OCI-LY1 (cell line): ENCODE measurements at regions not wholly inside any gene's neighbourhood (a gene's known extent, or its start where the extent isn't known, plus 50 kb on each side); places are given as distances from the start of the nearest gene placed in this dataset.

Experiments
- H2AFZ ChIP-seq: fragments of 200-600 bp; sonication (generic), shearing (Covaris generic); 2 replicates; pipeline ENCODE4 v1.6.0; 2014; ENCODE audit warnings: antibody characterized with exemption, mild to moderate bottlenecking, low read length
- H3F3A ChIP-seq: fragments of 200-600 bp; sonication (generic), shearing (Covaris generic); 2 replicates; pipeline ENCODE4 v1.6.0; 2014; ENCODE audit warnings: mild to moderate bottlenecking, antibody characterized with exemption, low read length, moderate library complexity; ENCODE audit not compliant: insufficient read depth
- H3K27ac ChIP-seq: fragments of 200-600 bp; sonication (generic); 2 replicates; pipeline ENCODE4 v1.5.1; 2014; ENCODE audit warnings: low read length, mixed run types, mild to moderate bottlenecking, low read depth; ENCODE audit not compliant: poor library complexity, severe bottlenecking
- H3K27me3 ChIP-seq: fragments of 200-600 bp; sonication (generic); 2 replicates; pipeline ENCODE4 v1.6.0; 2014; ENCODE audit warnings: antibody characterized with exemption, mild to moderate bottlenecking, low read length, moderate library complexity; ENCODE audit not compliant: insufficient read depth
- H3K36me3 ChIP-seq: fragments of 200-600 bp; sonication (generic); 2 replicates; pipeline ENCODE4 v1.6.1; 2014; ENCODE audit warnings: mild to moderate bottlenecking, antibody characterized with exemption, low read length, moderate library complexity, mixed read lengths; ENCODE audit not compliant: insufficient read depth
- H3K4me1 ChIP-seq: fragments of 200-600 bp; sonication (generic); 2 replicates; pipeline ENCODE4 v1.5.1; 2014; ENCODE audit warnings: mild to moderate bottlenecking, low read length, moderate library complexity; ENCODE audit not compliant: insufficient read depth, severe bottlenecking
- H3K4me2 ChIP-seq: fragments of 200-600 bp; sonication (generic), shearing (Covaris generic); 2 replicates; pipeline ENCODE4 v1.6.1; 2014; ENCODE audit warnings: low read length
- H3K4me3 ChIP-seq: fragments of 200-600 bp; sonication (generic); 2 replicates; pipeline ENCODE4 v1.5.1; 2014; ENCODE audit warnings: low read length, low read depth, mild to moderate bottlenecking, mixed read lengths; ENCODE audit not compliant: poor library complexity, severe bottlenecking
- H3K79me2 ChIP-seq: fragments of 200-600 bp; shearing (Covaris generic); 2 replicates; pipeline ENCODE4 v1.6.1; 2016; ENCODE audit warnings: mixed run types, low read length, mixed read lengths; ENCODE audit not compliant: insufficient read depth
- H3K9ac ChIP-seq: fragments of 200-600 bp; sonication (generic), shearing (Covaris generic); 2 replicates; pipeline ENCODE4 v1.6.1; 2014; ENCODE audit warnings: mild to moderate bottlenecking, low read length, mixed read lengths
- H3K9me2 ChIP-seq: fragments of 200-600 bp; sonication (generic), shearing (Covaris generic); 2 replicates; pipeline ENCODE4 v1.6.1; 2014; ENCODE audit warnings: low read depth, mild to moderate bottlenecking, low read length, mixed read lengths
- H3K9me3 ChIP-seq: fragments of 200-600 bp; shearing (Covaris generic); 2 replicates; pipeline ENCODE4 v1.6.1; 2014; ENCODE audit warnings: low read length, mixed read lengths
- H4K20me1 ChIP-seq: fragments of 200-600 bp; sonication (generic), shearing (Covaris generic); 2 replicates; pipeline ENCODE4 v1.6.0; 2016; ENCODE audit warnings: mild to moderate bottlenecking, low read length; ENCODE audit not compliant: insufficient read depth
- EZH2 ChIP-seq: fragments of 200-600 bp; sonication (generic), shearing (Covaris generic); IDR thresholded peaks from 2 replicates; pipeline ENCODE4 v1.8.0; 2017; ENCODE audit warnings: borderline replicate concordance, mixed run types, mild to moderate bottlenecking, antibody characterized with exemption, low read length, moderate library complexity, mixed read lengths
- TF ChIP-seq, protein P1 (sequence below): fragments of 200-600 bp; sonication (generic), shearing (Covaris generic); IDR thresholded peaks from 2 replicates; pipeline ENCODE4 v1.5.1; 2017; ENCODE audit warnings: mild to moderate bottlenecking, antibody characterized with exemption, low read length, moderate library complexity, mixed read lengths

DNA sequence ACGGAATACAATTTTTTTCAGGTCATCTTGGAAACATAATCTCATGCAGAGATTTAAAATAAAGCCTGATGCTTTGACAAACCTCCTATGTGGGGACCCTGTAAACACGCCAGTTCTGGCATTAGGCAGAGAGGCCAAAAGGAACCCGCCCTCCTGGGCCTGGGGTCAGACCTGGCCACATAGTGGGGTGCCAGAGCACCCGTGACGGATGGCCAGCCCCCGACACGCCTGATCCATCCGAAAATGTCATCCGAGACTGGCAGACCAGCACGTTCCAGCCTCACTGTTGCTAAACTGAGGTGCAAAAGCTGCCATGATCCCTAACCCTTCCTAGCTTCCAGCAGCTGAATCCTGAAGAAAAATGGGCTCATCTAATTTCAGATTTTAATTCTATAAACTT is 222.6 kb upstream of the SALL3 start:
- TF ChIP-seq, protein P1, sequence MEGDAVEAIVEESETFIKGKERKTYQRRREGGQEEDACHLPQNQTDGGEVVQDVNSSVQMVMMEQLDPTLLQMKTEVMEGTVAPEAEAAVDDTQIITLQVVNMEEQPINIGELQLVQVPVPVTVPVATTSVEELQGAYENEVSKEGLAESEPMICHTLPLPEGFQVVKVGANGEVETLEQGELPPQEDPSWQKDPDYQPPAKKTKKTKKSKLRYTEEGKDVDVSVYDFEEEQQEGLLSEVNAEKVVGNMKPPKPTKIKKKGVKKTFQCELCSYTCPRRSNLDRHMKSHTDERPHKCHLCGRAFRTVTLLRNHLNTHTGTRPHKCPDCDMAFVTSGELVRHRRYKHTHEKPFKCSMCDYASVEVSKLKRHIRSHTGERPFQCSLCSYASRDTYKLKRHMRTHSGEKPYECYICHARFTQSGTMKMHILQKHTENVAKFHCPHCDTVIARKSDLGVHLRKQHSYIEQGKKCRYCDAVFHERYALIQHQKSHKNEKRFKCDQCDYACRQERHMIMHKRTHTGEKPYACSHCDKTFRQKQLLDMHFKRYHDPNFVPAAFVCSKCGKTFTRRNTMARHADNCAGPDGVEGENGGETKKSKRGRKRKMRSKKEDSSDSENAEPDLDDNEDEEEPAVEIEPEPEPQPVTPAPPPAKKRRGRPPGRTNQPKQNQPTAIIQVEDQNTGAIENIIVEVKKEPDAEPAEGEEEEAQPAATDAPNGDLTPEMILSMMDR = no peak
- no peak for TF ChIP-seq EZH2
- Histone ChIP-seq H3K4me1 (no peaks in the 10 kb centered on the region), H3K36me3 (no peaks in the 10 kb centered on the region), H2AFZ (no peak overlapping the region), H3F3A (no peaks in the 10 kb centered on the region), H4K20me1 (no peaks in the 10 kb centered on the region), H3K9me2 (no peaks in the 10 kb centered on the region), H3K9ac (no peak overlapping the region), H3K4me2 (no peak overlapping the region), H3K27ac (no peak overlapping the region), H3K9me3 (no peaks in the 10 kb centered on the region), H3K4me3 (no peak overlapping the region), H3K79me2 (no peaks in the 10 kb centered on the region), H3K27me3 (no peaks in the 10 kb centered on the region)

DNA sequence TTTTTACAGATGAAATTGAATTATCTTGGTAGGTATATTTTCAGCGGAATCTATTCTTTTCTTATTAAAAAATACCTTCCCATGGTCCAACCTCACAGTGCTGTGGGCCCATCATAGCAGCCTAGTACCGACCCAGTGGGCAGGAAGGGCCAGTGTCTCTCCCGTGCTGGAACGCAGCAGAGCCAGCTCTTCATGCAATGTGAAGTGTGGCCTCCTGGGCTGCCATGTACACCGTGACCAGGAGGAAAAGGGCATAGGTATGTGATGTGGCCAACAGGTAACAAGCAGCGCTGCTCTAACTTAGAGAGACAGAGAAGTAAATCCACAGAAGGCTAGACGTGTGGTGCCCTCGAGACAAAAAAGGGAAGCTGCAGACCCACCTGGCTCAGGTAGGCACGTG is 221.1 kb upstream of the SALL3 start:
- no peaks in the 10 kb centered on the region for H3K27me3 ChIP-seq
- no peak overlapping the region for H3K9ac ChIP-seq
- no peak overlapping the region for H3K27ac ChIP-seq
- no peaks in the 10 kb centered on the region for H3K4me1 ChIP-seq
- H3K4me2 ChIP-seq = no peak overlapping the region
- H3K9me2 ChIP-seq = no peaks in the 10 kb centered on the region
- no peak overlapping the region for H3K4me3 ChIP-seq
- no peaks in the 10 kb centered on the region for H3K9me3 ChIP-seq
- TF ChIP-seq EZH2 = no peak
- TF ChIP-seq, protein P1 = no peak
- no peaks in the 10 kb centered on the region for H3K36me3 ChIP-seq
- no peaks in the 10 kb centered on the region for H4K20me1 ChIP-seq
- H2AFZ ChIP-seq = no peak overlapping the region
- H3K79me2 ChIP-seq = no peaks in the 10 kb centered on the region
- H3F3A ChIP-seq = no peaks in the 10 kb centered on the region

DNA sequence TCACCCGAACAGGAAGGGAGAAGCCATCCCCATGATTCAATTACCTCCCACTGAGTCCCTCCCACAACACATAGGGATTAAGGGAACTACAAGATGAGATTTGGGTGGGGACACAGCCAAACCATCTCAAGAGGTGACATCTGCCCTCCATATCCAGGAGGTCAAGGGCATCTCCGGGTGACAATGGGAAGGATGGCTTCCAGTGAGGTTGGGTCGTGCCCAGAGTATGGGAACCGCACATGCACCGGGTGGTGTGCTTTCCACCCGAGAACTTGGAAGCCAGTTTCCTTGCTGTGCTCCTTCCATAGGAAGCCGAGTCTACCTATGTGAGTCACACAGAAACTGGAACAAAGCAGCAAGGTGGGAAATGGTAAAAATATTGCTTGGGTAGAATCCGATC is 216.9 kb upstream of the SALL3 start:
- no peaks in the 10 kb centered on the region for H3K4me1 ChIP-seq
- no peaks in the 10 kb centered on the region for H3F3A ChIP-seq
- H3K4me2 ChIP-seq = no peak overlapping the region
- H3K9me2 ChIP-seq = no peaks in the 10 kb centered on the region
- H3K27me3 ChIP-seq = no peaks in the 10 kb centered on the region
- H3K9me3 ChIP-seq = no peaks in the 10 kb centered on the region
- H4K20me1 ChIP-seq = no peaks in the 10 kb centered on the region
- TF ChIP-seq EZH2 = no peak
- TF ChIP-seq, protein P1 = no peak
- no peak overlapping the region for H3K4me3 ChIP-seq
- H3K79me2 ChIP-seq = no peaks in the 10 kb centered on the region
- H2AFZ ChIP-seq = no peak overlapping the region
- H3K36me3 ChIP-seq = no peaks in the 10 kb centered on the region
- no peak overlapping the region for H3K27ac ChIP-seq
- no peak overlapping the region for H3K9ac ChIP-seq
